HK-2 (cell line): ENCODE measurements at regions not wholly inside any gene's neighbourhood (a gene's known extent, or its start where the extent isn't known, plus 50 kb on each side); places are given as distances from the start of the nearest gene placed in this dataset.

Experiments
- DNase-seq: peaks from one replicate; pipeline ENCODE4 v3.0.0-alpha.2; 2018; ENCODE audit not compliant: unreplicated experiment

- DNase-seq: no peak
Measured at GRCh38 chr15:95596496-95596895, 734.0 kb upstream of the NR2F2 start.

GRCh38 chr15:95598251-95598855 lies 732.1 kb upstream of the NR2F2 start:
- DNase-seq: no peak

GRCh38 chr15:95600367-95600766 lies 730.1 kb upstream of the NR2F2 start:
- no peak for DNase-seq

- DNase-seq: no peak
Measured at GRCh38 chr15:95600884-95601283, 729.6 kb upstream of the NR2F2 start.

- no peak for DNase-seq
Measured at GRCh38 chr15:95601525-95601924, 729.0 kb upstream of the NR2F2 start.

- DNase-seq: no peak
Measured at GRCh38 chr15:95603802-95604201, 726.7 kb upstream of the NR2F2 start.

GRCh38 chr15:95604634-95605036 lies 725.9 kb upstream of the NR2F2 start:
- no peak for DNase-seq

- no peak for DNase-seq
Measured at GRCh38 chr15:95605098-95605497, 725.4 kb upstream of the NR2F2 start.

GRCh38 chr15:95606551-95606950 lies 723.9 kb upstream of the NR2F2 start:
- no peak for DNase-seq

GRCh38 chr15:95608371-95608770 lies 722.1 kb upstream of the NR2F2 start:
- DNase-seq: no peak

- DNase-seq: no peak
Measured at GRCh38 chr15:95609096-95609495, 721.4 kb upstream of the NR2F2 start.

GRCh38 chr15:95610945-95611344 lies 719.6 kb upstream of the NR2F2 start:
- no peak for DNase-seq

- DNase-seq: no peak
Measured at GRCh38 chr15:95615436-95615835, 715.1 kb upstream of the NR2F2 start.

GRCh38 chr15:95616306-95616705 lies 714.2 kb upstream of the NR2F2 start:
- DNase-seq: no peak

- DNase-seq: no peak
Measured at GRCh38 chr15:95620934-95621579, 709.4 kb upstream of the NR2F2 start.

GRCh38 chr15:95622843-95623242 lies 707.7 kb upstream of the NR2F2 start:
- DNase-seq: no peak

- no peak for DNase-seq
Measured at GRCh38 chr15:95624100-95624499, 706.4 kb upstream of the NR2F2 start.

GRCh38 chr15:95624616-95625361 lies 705.7 kb upstream of the NR2F2 start:
- no peak for DNase-seq

- no peak for DNase-seq
Measured at GRCh38 chr15:95626501-95627361, 703.8 kb upstream of the NR2F2 start.

- DNase-seq: no peak
Measured at GRCh38 chr15:95629503-95630168, 700.9 kb upstream of the NR2F2 start.

GRCh38 chr15:95630683-95631082 lies 699.8 kb upstream of the NR2F2 start:
- DNase-seq: no peak

GRCh38 chr15:95635666-95636065 lies 694.8 kb upstream of the NR2F2 start:
- no peak for DNase-seq
